Stimulated activated CD4-positive, alpha-beta T cell treated with anti-CD3 and anti-CD28 coated beads, TNF-alpha, amount 100 ng/mL, for 48 hours (primary cell): ENCODE measurements at regions not wholly inside any gene's neighbourhood (a gene's known extent, or its start where the extent isn't known, plus 50 kb on each side); places are given as distances from the start of the nearest gene placed in this dataset.

ENCODE experiments used
- DNase-seq, 3 donors: peaks; one replicate each; pipeline ENCODE4 v3.0.0-alpha.2; 2020; ENCODE audit warnings: low read depth in 3 of 3

DNA sequence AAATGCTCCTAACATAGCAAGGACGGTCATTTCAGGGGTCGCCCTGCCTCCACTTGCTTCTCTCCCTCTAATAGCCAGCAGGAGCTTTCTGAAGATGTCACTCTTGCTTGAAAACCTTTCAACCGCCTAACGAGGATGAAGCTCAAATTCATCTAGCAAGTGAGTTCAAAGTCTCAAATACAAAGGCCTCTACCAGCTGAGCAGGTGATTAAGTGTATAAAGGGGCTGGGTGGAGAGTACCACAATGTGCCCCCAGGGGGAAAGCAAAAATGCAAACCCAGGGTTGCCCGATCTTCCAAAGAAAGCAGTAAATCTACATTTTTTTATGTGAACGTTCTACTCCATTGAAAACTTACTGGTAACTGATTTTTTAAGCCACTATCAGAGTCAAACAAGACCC is 50.4 kb upstream of the GRIP2 start:
- DNase-seq = no peak

DNA sequence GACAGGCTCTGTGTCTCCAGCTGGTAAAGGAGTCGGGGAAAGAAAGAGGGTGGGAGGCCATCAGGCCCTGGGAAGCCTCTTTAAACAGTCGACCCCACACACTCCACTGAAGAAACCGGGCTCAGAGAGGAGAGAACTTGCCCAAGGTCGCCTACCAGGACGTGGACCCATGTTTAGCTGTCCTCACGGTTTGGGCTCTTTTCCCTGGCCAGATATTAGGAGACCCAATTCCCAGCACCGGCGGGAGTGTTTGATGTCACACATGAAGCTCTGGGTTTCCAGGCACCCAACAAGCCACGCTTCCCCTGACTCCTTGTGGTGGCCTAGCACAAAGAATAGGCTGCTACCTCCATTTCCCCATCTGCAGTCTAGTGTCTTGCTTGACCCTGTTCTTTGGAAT is 52.2 kb upstream of the GRIP2 start:
- no peak for DNase-seq

DNA sequence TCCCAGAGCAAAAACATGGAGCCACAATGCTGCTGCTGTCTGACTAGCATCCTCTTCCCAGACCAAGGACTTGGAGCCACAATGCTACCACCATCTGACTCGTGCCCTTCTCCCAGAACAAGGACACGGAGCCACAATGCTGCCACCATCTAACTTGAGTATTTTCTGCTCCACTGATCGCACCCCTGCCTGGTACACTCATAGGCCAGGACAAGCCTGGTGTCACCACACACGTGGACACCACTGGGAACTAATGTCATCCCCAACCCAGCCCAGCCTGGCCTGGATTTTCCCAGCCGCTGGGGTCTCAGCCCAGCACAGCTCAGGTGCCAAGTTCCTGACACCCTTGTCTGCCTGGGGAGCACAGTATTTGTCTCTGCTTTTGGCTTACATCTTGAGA is 52.7 kb upstream of the GRIP2 start:
- DNase-seq = no peak

GRCh38 chr3:14594234-14594633 is 54.1 kb upstream of the GRIP2 start:
- DNase-seq = no peak

- no peak for DNase-seq
Observed at GRCh38 chr3:14595561-14595960, 55.4 kb upstream of the GRIP2 start.

GRCh38 chr3:14597266-14597665 is 54.3 kb upstream of the CCDC174 start:
- no peak for DNase-seq

GRCh38 chr3:14598143-14598569 is 53.4 kb upstream of the CCDC174 start:
- DNase-seq = peak; percentile 18 to 50 (median 32)

DNA sequence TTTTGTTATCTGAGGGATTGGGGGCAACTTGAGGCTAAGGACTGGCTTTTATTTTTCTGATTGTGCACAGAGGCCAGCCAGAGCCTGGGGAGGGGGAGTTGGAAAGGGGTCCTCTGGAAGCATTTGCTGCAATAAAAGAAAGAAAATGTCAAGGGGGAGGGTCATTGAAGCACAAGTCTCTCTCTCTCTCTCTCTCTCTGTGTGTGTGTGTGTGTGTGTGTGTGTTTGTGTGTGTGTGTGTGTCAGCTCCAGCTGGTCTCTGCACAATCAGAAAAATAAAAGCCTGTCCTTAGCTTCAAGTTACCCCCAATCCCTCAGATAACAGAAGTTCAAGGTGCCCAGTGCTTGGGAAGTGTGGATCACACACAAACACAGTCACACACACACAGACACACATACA is 52.1 kb upstream of the CCDC174 start:
- no peak for DNase-seq

DNA sequence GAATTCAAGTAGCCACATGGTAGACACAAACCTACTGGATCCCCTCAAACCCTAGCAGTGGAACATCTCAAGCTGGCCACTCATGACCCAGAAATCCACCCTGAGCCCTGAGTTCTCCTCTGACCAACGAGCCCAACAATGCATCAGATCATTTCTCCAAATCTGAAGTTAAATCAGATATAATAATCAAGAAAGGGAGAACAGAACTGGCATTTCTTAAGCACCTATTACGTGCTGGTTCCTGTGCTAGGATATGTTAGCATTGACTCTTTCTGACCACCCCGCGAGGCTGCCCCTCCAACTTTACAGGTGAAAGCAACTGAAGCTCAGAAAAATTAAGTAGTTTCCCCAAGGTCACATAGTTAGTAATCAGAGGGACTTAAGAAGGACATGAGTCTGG is 51.5 kb upstream of the CCDC174 start:
- no peak for DNase-seq

DNA sequence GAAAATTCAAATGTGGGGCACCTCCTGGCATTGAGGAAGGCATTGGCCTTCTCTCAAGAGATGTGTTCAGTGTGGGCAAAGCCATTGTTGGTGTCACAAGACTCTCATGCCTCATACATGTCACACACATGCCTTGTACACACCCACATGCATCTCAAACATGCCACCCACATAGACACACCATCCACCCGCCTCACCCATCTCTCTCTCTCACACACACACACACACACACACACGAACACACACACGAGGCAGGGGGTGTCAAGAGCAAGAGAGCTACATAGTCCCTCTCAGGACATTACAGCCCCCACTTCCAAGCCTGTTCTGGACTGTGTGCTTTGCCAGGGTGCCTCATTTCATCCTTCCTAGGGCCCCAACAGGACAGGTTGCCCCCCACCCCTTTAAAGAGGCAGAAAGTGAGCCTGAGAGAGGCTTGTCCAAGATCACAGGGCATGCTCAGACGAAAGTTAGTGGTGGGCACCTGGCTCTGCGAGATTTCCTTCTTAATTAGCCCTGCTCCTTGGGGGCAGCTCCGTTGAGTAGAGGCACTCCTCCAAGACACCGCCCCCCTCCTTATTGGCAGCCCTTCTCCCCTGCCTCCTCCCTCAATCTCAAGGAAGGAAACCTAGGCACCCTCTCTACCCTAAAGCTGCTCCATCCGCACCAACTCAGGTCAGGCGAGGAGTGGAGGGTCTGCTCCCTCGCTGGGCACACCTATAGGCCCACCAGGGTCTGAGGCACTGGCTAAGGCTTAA is 50.5 kb upstream of the CCDC174 start:
- no peak for DNase-seq

DNA sequence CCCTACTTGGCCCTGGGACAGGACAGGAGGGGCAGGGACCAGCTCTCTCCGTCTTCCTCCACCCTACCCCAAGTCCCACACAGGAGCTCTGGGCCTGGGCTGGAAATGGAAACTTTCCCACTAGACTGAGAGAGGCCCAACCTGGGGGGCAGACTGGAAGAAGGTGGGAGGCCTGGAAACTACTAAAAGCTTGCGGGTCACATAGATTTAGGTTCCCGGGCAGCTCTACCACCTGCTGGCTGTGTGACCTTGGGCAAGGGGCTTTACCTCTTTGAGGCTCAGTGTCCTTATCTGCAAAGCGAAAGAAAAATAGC is 49.9 kb upstream of the CCDC174 start:
- no peak for DNase-seq
